H1 (cell line): ENCODE measurements at regions not wholly inside any gene's neighbourhood (a gene's known extent, or its start where the extent isn't known, plus 50 kb on each side); places are given as distances from the start of the nearest gene placed in this dataset.

Experiments used
- CTCF ChIA-PET: fragments of 300-600 bp; sonication (Branson Sonifier 250); formaldehyde crosslinking; loops from one replicate; lab custom pipeline; 2021; ENCODE audit not compliant: partially characterized antibody; lab: Charles Lee
- POLR2A ChIA-PET: fragments of 300-600 bp; sonication (Branson Sonifier 250); formaldehyde crosslinking; loops from one replicate; lab custom pipeline; 2021; ENCODE audit warnings: inconsistent platforms; ENCODE audit not compliant: partially characterized antibody; lab: Charles Lee
- DNase-seq, 2 experiments: peaks; one replicate each; pipeline versions ENCODE4 v3.0.0 to v3.0.0-alpha.2; 2010 to 2022; ENCODE audit warnings: low spot score in 2 of 2, low read depth in 1 of 2, mixed read lengths in 1 of 2
- FAIRE-seq: peaks from 2 replicates; lab custom pipeline; 2011; peaks lifted over from hg19 to GRCh38; lab: Jason Lieb, UNC
- H2AFZ ChIP-seq: 2 replicates; pipeline ENCODE4 v1.8.1; 2012; ENCODE audit warnings: low read length, inconsistent platforms
- H2AK5ac ChIP-seq: 2 replicates; pipeline ENCODE4 v1.6.1; 2013; ENCODE audit warnings: low read depth, low read length
- H2BK120ac ChIP-seq: replicated peaks from 2 replicates; pipeline ENCODE3; 2013; ENCODE audit warnings: low read depth, low read length, inconsistent platforms
- H2BK12ac ChIP-seq: 2 replicates; pipeline ENCODE4 v1.6.1; 2013; ENCODE audit warnings: low read depth, low read length
- H2BK15ac ChIP-seq: 2 replicates; pipeline ENCODE4 v1.6.1; 2013; ENCODE audit warnings: low read length
- H2BK20ac ChIP-seq: 2 replicates; pipeline ENCODE4 v1.6.1; 2013; ENCODE audit warnings: low read length
- H2BK5ac ChIP-seq: 2 replicates; pipeline ENCODE4 v1.6.1; 2013; ENCODE audit warnings: low read depth, low read length
- H3K14ac ChIP-seq: 2 replicates; pipeline ENCODE4 v1.6.1; 2013; ENCODE audit warnings: inconsistent platforms; ENCODE audit not compliant: insufficient read length
- H3K18ac ChIP-seq: 2 replicates; pipeline ENCODE4 v1.6.1; 2013; ENCODE audit warnings: low read length; ENCODE audit errors: extremely low read depth
- H3K23ac ChIP-seq: 2 replicates; pipeline ENCODE4 v1.6.1; 2013; ENCODE audit warnings: inconsistent platforms; ENCODE audit not compliant: insufficient read length
- H3K23me2 ChIP-seq: 2 replicates; pipeline ENCODE4 v1.6.1; 2013; ENCODE audit warnings: low read depth, low read length
- H3K27ac ChIP-seq: 2 replicates; pipeline ENCODE4 v1.6.1; 2011; ENCODE audit warnings: low read depth, low read length, inconsistent platforms
- H3K27me3 ChIP-seq, 4 experiments: replicated peaks in 1 of 4; 1 replicate in 1 of 4; 2 replicates in 3 of 4; pipeline versions ENCODE4 v1.6.1 to v1.8.1; 2011 to 2013; ENCODE audit warnings: low read length in 3 of 4, mild to moderate bottlenecking in 3 of 4, inconsistent platforms in 2 of 4, mixed read lengths in 2 of 4, moderate library complexity in 1 of 4; ENCODE audit not compliant: control insufficient read depth in 3 of 4, insufficient read depth in 3 of 4; ENCODE audit errors: extremely low read depth in 1 of 4
- H3K36me3 ChIP-seq, 4 experiments: 2 replicates each; pipeline versions ENCODE4 v1.6.1 to v1.8.1; 2011 to 2013; ENCODE audit warnings: mild to moderate bottlenecking in 4 of 4, low read length in 3 of 4, moderate library complexity in 2 of 4, control low read depth in 1 of 4, inconsistent platforms in 1 of 4; ENCODE audit not compliant: insufficient read depth in 4 of 4, control insufficient read depth in 2 of 4
- H3K4ac ChIP-seq: replicated peaks from 2 replicates; pipeline ENCODE3; 2013; ENCODE audit warnings: low read length, low read depth, mixed read lengths, inconsistent platforms; ENCODE audit not compliant: insufficient read length
- H3K4me1 ChIP-seq, 4 experiments: replicated peaks in 1 of 4; 1 replicate in 1 of 4; 2 replicates in 3 of 4; pipeline versions ENCODE4 v1.6.1 to v1.8.1; 2011 to 2013; ENCODE audit warnings: low read length in 3 of 4, inconsistent platforms in 2 of 4, mixed read lengths in 1 of 4; ENCODE audit not compliant: insufficient read depth in 4 of 4, control insufficient read depth in 3 of 4
- H3K4me2 ChIP-seq, 2 experiments: 2 replicates each; pipeline versions ENCODE4 v1.6.1 to v1.8.1; 2011 to 2013; ENCODE audit warnings: low read depth in 2 of 2, low read length in 2 of 2, control low read depth in 1 of 2, inconsistent platforms in 1 of 2, mild to moderate bottlenecking in 1 of 2; ENCODE audit not compliant: insufficient read depth in 1 of 2
- H3K4me3 ChIP-seq, 4 experiments: fragments of 200-600, 300-600 bp in 1 of 4; sonication (generic), shearing (Covaris generic), sonication (Bioruptor Twin) in 1 of 4; 2 replicates each; pipeline versions ENCODE4 v1.5.1 to v1.8.1; 2011 to 2016; ENCODE audit warnings: low read length in 4 of 4, low read depth in 3 of 4, control low read depth in 2 of 4, inconsistent platforms in 2 of 4, mild to moderate bottlenecking in 2 of 4, mixed read lengths in 1 of 4, moderate library complexity in 1 of 4; ENCODE audit not compliant: insufficient read depth in 2 of 4; ENCODE audit errors: extremely low read depth in 1 of 4
- H3K56ac ChIP-seq: replicated peaks from 2 replicates; pipeline ENCODE3; 2013; ENCODE audit warnings: low read depth, mild to moderate bottlenecking, mixed read lengths, low read length, inconsistent platforms; ENCODE audit not compliant: insufficient read length
- H3K79me1 ChIP-seq: 2 replicates; pipeline ENCODE4 v1.6.1; 2013; ENCODE audit warnings: low read depth, low read length, control low read depth
- H3K79me2 ChIP-seq, 2 experiments: 2 replicates each; pipeline versions ENCODE4 v1.6.1 to v1.8.1; 2012 to 2013; ENCODE audit warnings: low read length in 2 of 2, mild to moderate bottlenecking in 2 of 2, inconsistent platforms in 1 of 2; ENCODE audit not compliant: insufficient read depth in 2 of 2, control insufficient read depth in 1 of 2
- H3K9ac ChIP-seq, 4 experiments: replicated peaks in 1 of 4; 1 replicate in 1 of 4; 2 replicates in 3 of 4; pipeline versions ENCODE4 v1.6.1 to v1.8.1; 2011 to 2013; ENCODE audit warnings: low read depth in 3 of 4, low read length in 3 of 4, control low read depth in 2 of 4, mild to moderate bottlenecking in 2 of 4, moderate library complexity in 2 of 4, inconsistent platforms in 1 of 4; ENCODE audit errors: extremely low read depth in 1 of 4
- H3K9me3 ChIP-seq, 2 experiments: 2 replicates each; pipeline versions ENCODE4 v1.6.1 to v1.8.1; 2012 to 2013; ENCODE audit warnings: mild to moderate bottlenecking in 2 of 2, moderate library complexity in 2 of 2, control low read depth in 1 of 2, inconsistent platforms in 1 of 2, low read depth in 1 of 2, low read length in 1 of 2, mixed read lengths in 1 of 2; ENCODE audit not compliant: insufficient read depth in 2 of 2
- H4K20me1 ChIP-seq, 2 experiments: replicated peaks in 1 of 2; 2 replicates each; pipeline versions ENCODE3 to v1.8.1; 2011 to 2013; ENCODE audit warnings: inconsistent platforms in 2 of 2, low read length in 2 of 2, mild to moderate bottlenecking in 1 of 2; ENCODE audit not compliant: insufficient read depth in 2 of 2, control insufficient read depth in 1 of 2
- H4K5ac ChIP-seq: 2 replicates; pipeline ENCODE4 v1.6.1; 2013; ENCODE audit warnings: low read length, low read depth, mixed read lengths, inconsistent platforms; ENCODE audit not compliant: insufficient read length
- H4K8ac ChIP-seq: 2 replicates; pipeline ENCODE4 v1.8.0; 2013; ENCODE audit warnings: mild to moderate bottlenecking, moderate library complexity, low read length, inconsistent platforms; ENCODE audit not compliant: insufficient read depth; ENCODE audit errors: extremely low read depth
- H4K91ac ChIP-seq: replicated peaks from 2 replicates; pipeline ENCODE3; 2013; ENCODE audit warnings: low read length, mixed read lengths, inconsistent platforms; ENCODE audit not compliant: insufficient read length
- CBX5 ChIP-seq: fragments of 300-800, 300-1000 bp; sonication (generic); IDR thresholded peaks from 2 replicates; pipeline ENCODE4 v1.7.1; 2016; ENCODE audit warnings: antibody characterized with exemption, low read length, low read depth
- SIRT6 ChIP-seq: IDR thresholded peaks from one replicate; pipeline ENCODE4 v1.7.1; 2012; ENCODE audit warnings: low read length, inconsistent platforms
- ZNF274 ChIP-seq: IDR thresholded peaks from 2 replicates; pipeline ENCODE4 v1.7.0; 2012; ENCODE audit warnings: low read length, borderline replicate concordance; ENCODE audit errors: extremely low read depth
- WGBS, 2 experiments: shearing (Covaris generic) in 1 of 2; methylation state at CpG; one replicate each; pipeline versions ENCODE4 v1.1.6 to v1.1.7; 2013 to 2015; ENCODE audit warnings: low lambda C conversion rate in 2 of 2, mixed read lengths in 2 of 2, inconsistent platforms in 1 of 2, low coverage in 1 of 2, missing lambda C conversion rate in 1 of 2; ENCODE audit not compliant: insufficient replicate concordance in 2 of 2, insufficient coverage in 1 of 2, insufficient read length in 1 of 2; ENCODE audit errors: extremely low coverage in 1 of 2, missing lambda C conversion rate in 1 of 2; 5-methylcytosine and 5-hydroxymethylcytosine counted together
- TF ChIP-seq, protein P1 (sequence below): IDR thresholded peaks from 2 replicates; pipeline ENCODE4 v1.6.1; 2011; ENCODE audit warnings: low read depth, mild to moderate bottlenecking, low read length; ENCODE audit not compliant: insufficient read depth
- TF ChIP-seq, protein P2 (sequence below): IDR thresholded peaks from 2 replicates; pipeline ENCODE4 v1.6.1; 2012; ENCODE audit warnings: low read length, inconsistent platforms

DNA sequence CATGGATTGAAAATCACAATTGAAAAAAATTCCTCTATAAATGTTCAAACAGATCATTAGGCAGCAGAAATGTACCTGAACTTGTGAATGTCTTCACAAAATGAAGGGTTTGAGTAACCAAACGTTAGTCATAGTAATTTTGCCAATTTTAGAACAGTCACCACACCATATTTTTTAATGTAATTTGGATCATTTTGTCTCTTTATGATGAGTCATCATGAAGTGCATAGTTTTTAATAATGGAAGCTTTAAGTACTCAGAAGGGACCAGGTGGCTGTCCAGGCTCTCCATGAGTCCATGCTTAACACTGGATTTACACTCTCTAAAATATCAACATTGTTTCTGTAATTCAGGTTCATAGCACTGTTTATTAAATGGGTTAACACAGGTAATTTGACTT is 219.2 kb downstream of the ETV1 start:
- Histone ChIP-seq H3K36me3 (no peaks in the 10 kb centered on the region), H2AFZ (no peak overlapping the region)

More for the DNA sequence above, 219.2 kb downstream of the ETV1 start:
- Histone ChIP-seq H2BK12ac (no peak overlapping the region), H3K4me3 (no peak overlapping the region), H4K91ac (no peak overlapping the region), H4K5ac (no peak overlapping the region), H3K56ac (no peak overlapping the region), H3K27ac (no peak overlapping the region), H3K9ac (no peak overlapping the region), H4K8ac (no peak overlapping the region), H3K23ac (no peak overlapping the region), H3K79me1 (no peaks in the 10 kb centered on the region), H3K4me1 (peaks cover 0 to 5% (median 0%) of the 10 kb centered on the region in 4 experiments; a peak in 2 of 7 replicates), H4K20me1 (no peaks in the 10 kb centered on the region), H3K4ac (no peak overlapping the region), H2AK5ac (no peak overlapping the region), H3K27me3 (no peaks in the 10 kb centered on the region), H2BK5ac (no peak overlapping the region), H2BK120ac (no peak overlapping the region), H3K4me2 (no peak overlapping the region), H3K23me2 (no peaks in the 10 kb centered on the region), H3K14ac (no peak overlapping the region), H2BK20ac (no peak overlapping the region), H3K9me3 (peaks cover 0 to 6% of the 10 kb centered on the region in 2 experiments; a peak in 1 of 4 replicates), H3K79me2 (no peaks in the 10 kb centered on the region), H2BK15ac (no peak overlapping the region), H3K18ac (no peak overlapping the region)
- TF ChIP-seq SIRT6 (no peak), CBX5 (no peak), ZNF274 (no peak)
- TF ChIP-seq, protein P1, sequence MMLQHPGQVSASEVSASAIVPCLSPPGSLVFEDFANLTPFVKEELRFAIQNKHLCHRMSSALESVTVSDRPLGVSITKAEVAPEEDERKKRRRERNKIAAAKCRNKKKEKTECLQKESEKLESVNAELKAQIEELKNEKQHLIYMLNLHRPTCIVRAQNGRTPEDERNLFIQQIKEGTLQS = no peak
- TF ChIP-seq, protein P2, sequence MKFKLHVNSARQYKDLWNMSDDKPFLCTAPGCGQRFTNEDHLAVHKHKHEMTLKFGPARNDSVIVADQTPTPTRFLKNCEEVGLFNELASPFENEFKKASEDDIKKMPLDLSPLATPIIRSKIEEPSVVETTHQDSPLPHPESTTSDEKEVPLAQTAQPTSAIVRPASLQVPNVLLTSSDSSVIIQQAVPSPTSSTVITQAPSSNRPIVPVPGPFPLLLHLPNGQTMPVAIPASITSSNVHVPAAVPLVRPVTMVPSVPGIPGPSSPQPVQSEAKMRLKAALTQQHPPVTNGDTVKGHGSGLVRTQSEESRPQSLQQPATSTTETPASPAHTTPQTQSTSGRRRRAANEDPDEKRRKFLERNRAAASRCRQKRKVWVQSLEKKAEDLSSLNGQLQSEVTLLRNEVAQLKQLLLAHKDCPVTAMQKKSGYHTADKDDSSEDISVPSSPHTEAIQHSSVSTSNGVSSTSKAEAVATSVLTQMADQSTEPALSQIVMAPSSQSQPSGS = no peak
- POLR2A ChIA-PET = no interaction called here
- FAIRE-seq = no peak
- WGBS, 2 experiments = 87% methylated on average over 1 of the region's 1 CpG; no CpG with 5 or more reads in 1 of the 2 experiments
- no peak for DNase-seq
- CTCF ChIA-PET = no interaction called here
